A673 (cell line): ENCODE measurements at regions not wholly inside any gene's neighbourhood (a gene's known extent, or its start where the extent isn't known, plus 50 kb on each side); places are given as distances from the start of the nearest gene placed in this dataset.

Experiments used
- CTCF ChIP-seq: fragments of 300-800, 200-600 bp; sonication (generic); conservative IDR thresholded peaks from 2 replicates; pipeline ENCODE4 v1.5.1; 2017; ENCODE audit warnings: low read depth, mild to moderate bottlenecking, antibody characterized with exemption, low read length, moderate library complexity, mixed read lengths
- EZH2 ChIP-seq: fragments of 200-600 bp; sonication (generic); IDR thresholded peaks from 2 replicates; pipeline ENCODE4 v1.6.1; 2017; ENCODE audit warnings: borderline replicate concordance, low read depth, mild to moderate bottlenecking, mixed read lengths, antibody characterized with exemption, low read length; ENCODE audit not compliant: poor library complexity, severe bottlenecking

DNA sequence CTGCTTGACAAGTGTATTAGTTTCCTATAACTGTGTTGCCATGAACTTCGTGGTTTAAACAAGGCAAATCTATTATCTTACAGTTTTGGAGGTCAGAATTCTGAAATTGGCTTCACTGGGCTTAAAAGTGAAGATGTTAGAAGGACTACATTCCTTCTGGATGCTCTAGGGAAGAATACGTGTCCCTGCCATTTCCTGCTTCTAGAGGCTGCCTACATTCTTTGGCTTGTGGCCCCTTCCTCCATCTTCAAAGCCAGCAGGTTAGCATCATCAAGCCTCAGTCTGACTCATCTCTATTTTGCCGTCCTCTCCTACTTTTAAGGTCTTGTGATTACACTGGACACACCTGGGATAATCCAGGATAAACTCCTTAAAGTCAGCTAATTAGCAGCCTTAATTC lies 327.7 kb downstream of the SATB1 start:
- TF ChIP-seq EZH2 (no peak), CTCF (no peak)
